SK-N-SH (cell line): ENCODE measurements at regions not wholly inside any gene's neighbourhood (a gene's known extent, or its start where the extent isn't known, plus 50 kb on each side); places are given as distances from the start of the nearest gene placed in this dataset.
A peak's percentile ranks its signal among the peaks of the same experiment; 100 is the strongest.

Experiments used
- CTCF ChIA-PET: fragments of 300-600, 350-600 bp; formaldehyde crosslinking; extraction: SDS; loops from one replicate; lab custom pipeline; 2021; lab: Yijun Ruan, JAX
- POLR2A ChIA-PET: fragments of 350-600 bp; sonication (Branson Sonifier 250); formaldehyde crosslinking; extraction: SDS; loops from one replicate; lab custom pipeline; 2020; ENCODE audit warnings: antibody characterized with exemption, inconsistent platforms; lab: Yijun Ruan, JAX
- DNase-seq: peaks from one replicate; pipeline ENCODE4 v3.0.0; 2012
- H2AFZ ChIP-seq: fragments of 200-600 bp; sonication (generic); 2 replicates; pipeline ENCODE4 v1.8.1; 2016; ENCODE audit warnings: antibody characterized with exemption, mild to moderate bottlenecking, low read depth
- H3F3A ChIP-seq: fragments of 200-600 bp; sonication (generic); replicated peaks from 2 replicates; pipeline ENCODE3; 2016; ENCODE audit warnings: antibody characterized with exemption, mild to moderate bottlenecking; ENCODE audit not compliant: insufficient read depth
- H3K27ac ChIP-seq, 2 experiments: fragments of 200-500 bp in 1 of 2; fragments of 200-600 bp in 1 of 2; sonication (Bioruptor generic) in 1 of 2; sonication (generic), shearing (Covaris generic) in 1 of 2; 2 replicates each; pipeline versions ENCODE4 v1.5.1 to v1.6.1; 2014 to 2016; ENCODE audit warnings: low read depth in 2 of 2, inconsistent platforms in 1 of 2, low read length in 1 of 2, mild to moderate bottlenecking in 1 of 2, mixed read lengths in 1 of 2
- H3K27me3 ChIP-seq: fragments of 200-600 bp; sonication (generic), shearing (Covaris generic); 2 replicates; pipeline ENCODE4 v1.6.1; 2016; ENCODE audit warnings: mixed run types; ENCODE audit not compliant: insufficient read depth
- H3K36me3 ChIP-seq, 2 experiments: fragments of 200-500 bp in 1 of 2; fragments of 200-600 bp in 1 of 2; sonication (Bioruptor generic) in 1 of 2; sonication (generic) in 1 of 2; replicated peaks in 1 of 2; 2 replicates each; pipeline versions ENCODE3 to v1.5.1; 2014 to 2016; ENCODE audit warnings: low read length in 1 of 2, mild to moderate bottlenecking in 1 of 2; ENCODE audit not compliant: insufficient read depth in 2 of 2, control insufficient read depth in 1 of 2
- H3K4me1 ChIP-seq, 2 experiments: fragments of 200-500 bp in 1 of 2; fragments of 200-600 bp in 1 of 2; sonication (Bioruptor generic) in 1 of 2; sonication (generic), shearing (Covaris generic) in 1 of 2; 2 replicates each; pipeline versions ENCODE4 v1.5.1 to v1.6.1; 2014 to 2016; ENCODE audit warnings: low read depth in 1 of 2, low read length in 1 of 2, mixed run types in 1 of 2; ENCODE audit not compliant: insufficient read depth in 2 of 2, control insufficient read depth in 1 of 2
- H3K4me2 ChIP-seq: fragments of 200-600 bp; sonication (generic), shearing (Covaris generic); 2 replicates; pipeline ENCODE4 v1.6.1; 2017; ENCODE audit warnings: mixed run types
- H3K4me3 ChIP-seq, 2 experiments: fragments of 200-500 bp in 1 of 2; fragments of 200-600 bp in 1 of 2; sonication (Bioruptor generic) in 1 of 2; sonication (generic), shearing (Covaris generic) in 1 of 2; 2 replicates each; pipeline versions ENCODE4 v1.5.1 to v1.8.1; 2014 to 2016; ENCODE audit warnings: low read depth in 2 of 2, inconsistent platforms in 1 of 2, low read length in 1 of 2, mild to moderate bottlenecking in 1 of 2, mixed read lengths in 1 of 2, moderate library complexity in 1 of 2
- H3K79me2 ChIP-seq: fragments of 200-600 bp; sonication (generic); 2 replicates; pipeline ENCODE4 v1.8.1; 2017; ENCODE audit warnings: mild to moderate bottlenecking; ENCODE audit not compliant: insufficient read depth
- H3K9ac ChIP-seq: fragments of 200-600 bp; sonication (generic); 2 replicates; pipeline ENCODE4 v1.6.1; 2017; ENCODE audit warnings: mixed run types
- H3K9me2 ChIP-seq: fragments of 200-600 bp; sonication (generic); 2 replicates; pipeline ENCODE4 v1.6.1; 2017; ENCODE audit warnings: mixed run types
- H3K9me3 ChIP-seq: fragments of 200-600 bp; sonication (generic); 2 replicates; pipeline ENCODE4 v1.6.1; 2017; ENCODE audit warnings: mixed run types, mild to moderate bottlenecking, moderate library complexity
- H4K20me1 ChIP-seq: fragments of 200-600 bp; sonication (generic); 2 replicates; pipeline ENCODE4 v1.6.1; 2017; ENCODE audit warnings: mild to moderate bottlenecking, mixed run types; ENCODE audit not compliant: insufficient read depth
- CTCF ChIP-seq: fragments of 200-600 bp; sonication (generic); IDR thresholded peaks from 2 replicates; pipeline ENCODE4 v1.6.1; 2017; ENCODE audit warnings: antibody characterized with exemption, mild to moderate bottlenecking, moderate library complexity
- EZH2phosphoT487 ChIP-seq: fragments of 200-600 bp; sonication (generic); IDR thresholded peaks from 2 replicates; pipeline ENCODE4 v1.6.1; 2017; ENCODE audit warnings: low read depth, mixed run types, mild to moderate bottlenecking, antibody characterized with exemption, moderate library complexity, borderline replicate concordance
- FOXM1 ChIP-seq: IDR thresholded peaks from 2 replicates; pipeline ENCODE4 v1.4.0; 2012; ENCODE audit warnings: low read depth, mild to moderate bottlenecking
- GABPA ChIP-seq: IDR thresholded peaks from 2 replicates; pipeline ENCODE4 v1.4.0; 2012; ENCODE audit warnings: low read depth, mild to moderate bottlenecking
- PBX3 ChIP-seq: IDR thresholded peaks from 2 replicates; pipeline ENCODE4; 2012
- POLR2AphosphoS5 ChIP-seq: IDR thresholded peaks from 2 replicates; pipeline ENCODE4 v1.6.1; 2012; ENCODE audit warnings: low read depth, low read length
- RAD21 ChIP-seq: IDR thresholded peaks from 2 replicates; pipeline ENCODE4 v1.6.1; 2012; ENCODE audit warnings: mild to moderate bottlenecking, low read length
- RXRA ChIP-seq: IDR thresholded peaks from 2 replicates; pipeline ENCODE4 v1.4.0; 2012; ENCODE audit warnings: low read depth, mild to moderate bottlenecking, borderline replicate concordance
- SMC3 ChIP-seq: IDR thresholded peaks from 2 replicates; pipeline ENCODE4 v1.6.1; 2012; ENCODE audit warnings: low read depth, low read length, improper control_type of control experiment
- WGBS: methylation state at CpG from one replicate; pipeline ENCODE4 v1.1.6; 2017; ENCODE audit warnings: low lambda C conversion rate; 5-methylcytosine and 5-hydroxymethylcytosine counted together
- TF ChIP-seq, protein P1 (sequence below): IDR thresholded peaks from 2 replicates; pipeline ENCODE4 v1.6.1; 2012; ENCODE audit warnings: mild to moderate bottlenecking, low read depth, low read length, moderate library complexity
- TF ChIP-seq, protein P2 (sequence below): IDR thresholded peaks from 2 replicates; pipeline ENCODE4 v1.4.0; 2012; ENCODE audit warnings: low read depth
- TF ChIP-seq, protein P3 (sequence below): IDR thresholded peaks from 2 replicates; pipeline ENCODE4 v1.4.0; 2012; ENCODE audit warnings: low read depth, borderline replicate concordance

DNA sequence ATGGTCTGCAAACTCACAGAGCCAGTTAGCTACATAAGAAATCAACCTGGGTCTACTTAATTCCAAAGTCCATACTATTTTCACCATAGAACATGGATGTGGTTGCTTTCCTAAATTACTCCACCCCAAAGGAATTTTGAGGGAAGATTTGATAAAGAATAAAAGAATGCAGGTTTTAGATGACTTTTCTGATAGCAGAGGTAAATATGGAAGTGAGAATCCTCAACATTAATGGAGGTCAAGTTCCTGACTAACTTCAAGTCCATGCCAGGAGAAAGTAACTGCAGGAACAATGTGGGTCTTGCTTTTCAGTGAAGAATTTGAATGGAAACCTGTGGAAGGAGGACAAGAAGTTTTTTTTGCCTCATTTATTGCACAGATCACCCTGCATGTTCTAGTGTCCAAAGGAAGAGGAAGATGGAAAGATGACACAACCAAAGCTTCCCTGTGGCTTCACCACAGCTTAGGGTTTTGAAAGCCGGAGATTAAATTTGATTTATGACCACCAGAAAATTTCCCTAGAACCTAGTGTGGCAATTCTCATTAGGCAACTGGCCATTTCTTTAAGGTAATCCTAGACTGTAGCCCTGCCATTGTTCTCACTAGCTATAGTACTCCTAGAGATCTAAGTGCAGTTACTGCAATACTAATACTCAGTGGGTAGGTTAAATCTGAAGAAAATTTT is 429.7 kb downstream of the RAP2B start:
- no peak overlapping the region for H2AFZ ChIP-seq
- H3K9me2 ChIP-seq, result no peaks in the 10 kb centered on the region
- CTCF ChIA-PET, result no interaction called here
- TF ChIP-seq, protein P1, sequence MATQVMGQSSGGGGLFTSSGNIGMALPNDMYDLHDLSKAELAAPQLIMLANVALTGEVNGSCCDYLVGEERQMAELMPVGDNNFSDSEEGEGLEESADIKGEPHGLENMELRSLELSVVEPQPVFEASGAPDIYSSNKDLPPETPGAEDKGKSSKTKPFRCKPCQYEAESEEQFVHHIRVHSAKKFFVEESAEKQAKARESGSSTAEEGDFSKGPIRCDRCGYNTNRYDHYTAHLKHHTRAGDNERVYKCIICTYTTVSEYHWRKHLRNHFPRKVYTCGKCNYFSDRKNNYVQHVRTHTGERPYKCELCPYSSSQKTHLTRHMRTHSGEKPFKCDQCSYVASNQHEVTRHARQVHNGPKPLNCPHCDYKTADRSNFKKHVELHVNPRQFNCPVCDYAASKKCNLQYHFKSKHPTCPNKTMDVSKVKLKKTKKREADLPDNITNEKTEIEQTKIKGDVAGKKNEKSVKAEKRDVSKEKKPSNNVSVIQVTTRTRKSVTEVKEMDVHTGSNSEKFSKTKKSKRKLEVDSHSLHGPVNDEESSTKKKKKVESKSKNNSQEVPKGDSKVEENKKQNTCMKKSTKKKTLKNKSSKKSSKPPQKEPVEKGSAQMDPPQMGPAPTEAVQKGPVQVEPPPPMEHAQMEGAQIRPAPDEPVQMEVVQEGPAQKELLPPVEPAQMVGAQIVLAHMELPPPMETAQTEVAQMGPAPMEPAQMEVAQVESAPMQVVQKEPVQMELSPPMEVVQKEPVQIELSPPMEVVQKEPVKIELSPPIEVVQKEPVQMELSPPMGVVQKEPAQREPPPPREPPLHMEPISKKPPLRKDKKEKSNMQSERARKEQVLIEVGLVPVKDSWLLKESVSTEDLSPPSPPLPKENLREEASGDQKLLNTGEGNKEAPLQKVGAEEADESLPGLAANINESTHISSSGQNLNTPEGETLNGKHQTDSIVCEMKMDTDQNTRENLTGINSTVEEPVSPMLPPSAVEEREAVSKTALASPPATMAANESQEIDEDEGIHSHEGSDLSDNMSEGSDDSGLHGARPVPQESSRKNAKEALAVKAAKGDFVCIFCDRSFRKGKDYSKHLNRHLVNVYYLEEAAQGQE, result no peak
- TF ChIP-seq EZH2phosphoT487, result no peak
- no peak for TF ChIP-seq FOXM1
- TF ChIP-seq GABPA, result no peak
- TF ChIP-seq, protein P2, sequence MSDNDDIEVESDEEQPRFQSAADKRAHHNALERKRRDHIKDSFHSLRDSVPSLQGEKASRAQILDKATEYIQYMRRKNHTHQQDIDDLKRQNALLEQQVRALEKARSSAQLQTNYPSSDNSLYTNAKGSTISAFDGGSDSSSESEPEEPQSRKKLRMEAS, result no peak
- H3K27me3 ChIP-seq, result no peaks in the 10 kb centered on the region
- H4K20me1 ChIP-seq, result no peaks in the 10 kb centered on the region
- no peak for DNase-seq
- H3K4me1 ChIP-seq, result no peaks in the 10 kb centered on the region; a peak in 1 of 4 replicates
- 19% methylated on average over 1 of the region's 1 CpG for WGBS
- POLR2A ChIA-PET, result no interaction called here
- H3K9ac ChIP-seq, result no peak overlapping the region
- H3K27ac ChIP-seq, result no peak overlapping the region
- H3K4me3 ChIP-seq, result no peak overlapping the region
- no peaks in the 10 kb centered on the region for H3K36me3 ChIP-seq
- no peaks in the 10 kb centered on the region for H3F3A ChIP-seq
- no peaks in the 10 kb centered on the region; the same call in 1 of the 2 replicates for H3K79me2 ChIP-seq
- H3K9me3 ChIP-seq, result no peaks in the 10 kb centered on the region
- H3K4me2 ChIP-seq, result no peak overlapping the region

DNA sequence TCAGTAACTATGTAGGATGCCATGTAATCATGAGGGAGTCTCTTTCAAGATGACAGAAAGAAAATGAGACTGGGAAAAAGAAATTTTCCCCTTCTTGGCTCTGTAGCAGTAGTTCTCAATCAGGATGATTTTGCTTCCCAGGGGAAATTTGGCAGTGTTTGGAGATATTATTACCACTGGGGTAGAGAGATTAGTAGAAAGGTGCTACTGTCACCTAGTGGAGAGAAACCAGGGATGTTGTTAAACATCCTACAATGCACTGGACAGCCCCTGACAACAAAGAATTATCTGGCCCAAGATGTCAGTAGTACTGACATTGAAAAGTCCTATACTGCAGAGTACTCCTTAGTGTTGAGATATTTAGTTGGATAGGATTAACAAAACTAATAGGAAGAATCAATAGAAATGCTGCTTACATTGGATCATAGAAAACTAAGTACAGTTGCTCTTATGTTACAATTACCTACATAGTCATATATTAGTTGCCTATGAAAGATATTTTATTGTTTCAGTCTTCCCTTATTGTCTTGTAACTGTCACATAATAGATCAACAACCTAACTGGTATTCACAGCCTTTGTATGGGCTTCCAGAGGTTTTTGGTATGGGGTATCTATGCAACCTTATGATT is 433.3 kb downstream of the RAP2B start:
- Histone ChIP-seq H3K79me2 (no peaks in the 10 kb centered on the region; the same call in 1 of the 2 replicates), H3K4me1 (no peaks in the 10 kb centered on the region; a peak in 2 of 4 replicates), H3K27me3 (no peaks in the 10 kb centered on the region), H3K27ac (no peak overlapping the region), H3F3A (no peaks in the 10 kb centered on the region), H3K9me3 (no peaks in the 10 kb centered on the region), H3K4me3 (no peak overlapping the region), H2AFZ (no peak overlapping the region), H4K20me1 (no peaks in the 10 kb centered on the region), H3K9me2 (no peaks in the 10 kb centered on the region), H3K4me2 (no peak overlapping the region), H3K9ac (no peak overlapping the region), H3K36me3 (no peaks in the 10 kb centered on the region)
- ChIA-PET POLR2A (no interaction called here), CTCF (interaction anchor here (0.6 to 1.2 kb wide), 3 partner anchors 10 to 569 kb away, joined by 3 to 5 read pairs (median 3); no protein-coding TSS in a partner anchor)
- peak; percentile 1 for DNase-seq
- TF ChIP-seq, protein P3, sequence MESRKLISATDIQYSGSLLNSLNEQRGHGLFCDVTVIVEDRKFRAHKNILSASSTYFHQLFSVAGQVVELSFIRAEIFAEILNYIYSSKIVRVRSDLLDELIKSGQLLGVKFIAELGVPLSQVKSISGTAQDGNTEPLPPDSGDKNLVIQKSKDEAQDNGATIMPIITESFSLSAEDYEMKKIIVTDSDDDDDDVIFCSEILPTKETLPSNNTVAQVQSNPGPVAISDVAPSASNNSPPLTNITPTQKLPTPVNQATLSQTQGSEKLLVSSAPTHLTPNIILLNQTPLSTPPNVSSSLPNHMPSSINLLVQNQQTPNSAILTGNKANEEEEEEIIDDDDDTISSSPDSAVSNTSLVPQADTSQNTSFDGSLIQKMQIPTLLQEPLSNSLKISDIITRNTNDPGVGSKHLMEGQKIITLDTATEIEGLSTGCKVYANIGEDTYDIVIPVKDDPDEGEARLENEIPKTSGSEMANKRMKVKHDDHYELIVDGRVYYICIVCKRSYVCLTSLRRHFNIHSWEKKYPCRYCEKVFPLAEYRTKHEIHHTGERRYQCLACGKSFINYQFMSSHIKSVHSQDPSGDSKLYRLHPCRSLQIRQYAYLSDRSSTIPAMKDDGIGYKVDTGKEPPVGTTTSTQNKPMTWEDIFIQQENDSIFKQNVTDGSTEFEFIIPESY, result no peak
- TF ChIP-seq SMC3 (peak; percentile 77), CTCF (peak; percentile 78), POLR2AphosphoS5 (no peak), RXRA (no peak), RAD21 (peak; percentile 71), PBX3 (no peak)
